Fibroblast of skin of scalp (primary cell): ENCODE measurements at regions not wholly inside any gene's neighbourhood (a gene's known extent, or its start where the extent isn't known, plus 50 kb on each side); places are given as distances from the start of the nearest gene placed in this dataset.
A peak's percentile ranks its signal among the peaks of the same experiment; 100 is the strongest.

Experiments
- DNase-seq: peaks from one replicate; pipeline ENCODE4 v3.0.0-alpha.2; 2013

DNA sequence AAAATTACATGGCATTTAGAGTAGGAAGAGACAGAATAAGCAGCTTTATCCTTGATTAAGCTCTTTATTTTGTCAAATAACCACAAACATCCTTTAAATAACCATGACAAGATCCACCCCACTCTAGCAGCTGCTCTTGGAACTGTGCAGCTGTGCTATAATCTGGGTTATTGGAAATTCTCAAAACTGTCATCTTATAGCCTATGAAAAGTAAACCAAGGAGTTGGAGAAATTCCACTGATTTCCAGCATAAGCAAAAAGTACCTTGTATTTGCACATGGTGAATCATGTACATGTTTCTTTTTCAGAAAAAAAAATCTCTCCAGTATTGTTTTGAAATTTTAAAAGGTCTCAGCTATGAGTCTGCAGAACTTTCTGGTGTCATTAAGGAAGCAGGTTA is 88.8 kb upstream of the ABI3BP start:
- DNase-seq, result no peak

DNA sequence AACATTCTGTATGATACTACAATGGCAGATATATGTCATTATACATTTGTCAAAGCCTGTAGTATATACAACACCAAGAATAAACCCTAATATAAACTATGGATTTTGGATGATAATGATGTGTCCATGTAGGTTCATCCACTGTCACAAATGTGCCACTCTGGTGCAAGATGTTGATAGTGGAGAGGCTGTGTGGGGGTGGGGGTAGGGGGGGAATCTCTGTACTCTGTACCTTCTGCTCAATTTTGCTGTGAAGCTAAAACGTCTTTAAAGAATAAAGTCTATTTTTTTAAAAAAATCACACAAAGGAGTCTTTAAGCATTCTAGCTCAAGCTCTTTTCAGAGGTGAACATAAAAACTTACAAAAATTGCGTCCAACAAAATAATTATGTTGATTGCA is 88.2 kb upstream of the ABI3BP start:
- no peak for DNase-seq

DNA sequence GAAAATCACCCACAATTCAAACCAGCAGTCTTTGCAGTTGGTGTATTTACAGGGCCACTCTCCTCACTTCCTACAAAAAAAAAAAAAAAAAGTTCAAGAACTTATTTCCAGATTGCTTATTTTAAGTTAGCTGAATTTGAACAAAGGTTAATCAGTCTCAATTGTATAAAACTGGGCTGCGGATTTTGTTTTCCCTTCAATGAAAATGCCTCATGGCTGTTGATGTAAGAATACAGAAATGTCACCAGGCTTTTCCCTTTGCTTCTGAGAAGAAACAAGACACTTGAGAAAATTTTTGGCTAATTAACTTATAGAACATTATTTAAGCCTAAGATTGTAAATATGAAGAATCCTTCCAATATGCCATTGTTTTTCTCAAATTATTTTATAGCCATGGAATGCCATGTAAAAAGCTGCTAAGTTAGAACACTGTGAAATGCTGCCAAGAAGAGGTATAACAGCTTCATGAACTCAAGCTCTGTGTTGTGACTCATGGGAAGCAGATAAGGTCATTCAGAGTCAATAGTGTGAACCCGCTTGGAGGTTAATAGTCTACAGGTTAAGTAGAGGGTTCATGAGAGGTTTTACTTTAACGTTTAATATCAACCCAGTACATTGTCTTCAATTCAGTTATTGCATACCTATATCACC is 84.3 kb upstream of the ABI3BP start:
- peak; percentile 42 for DNase-seq

DNA sequence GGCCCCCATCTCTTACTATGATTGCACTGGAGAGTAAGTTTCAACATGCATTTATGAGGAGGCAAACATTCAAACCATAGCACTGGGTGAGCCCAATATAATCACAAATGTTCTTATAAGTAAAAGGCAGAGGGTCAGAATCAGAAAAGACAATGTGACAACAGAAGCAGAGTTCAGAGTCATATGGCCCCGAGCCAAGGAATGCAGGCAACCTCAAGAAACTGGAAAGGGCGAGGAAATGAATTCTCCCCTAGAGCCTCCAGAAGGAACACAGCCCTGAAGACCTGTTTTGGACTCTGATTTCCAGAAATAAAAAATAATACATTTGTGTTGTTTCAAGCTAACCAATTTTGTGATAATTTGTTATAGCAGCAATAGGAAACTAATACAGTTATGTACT is 81.3 kb upstream of the ABI3BP start:
- DNase-seq, result peak; percentile 31

DNA sequence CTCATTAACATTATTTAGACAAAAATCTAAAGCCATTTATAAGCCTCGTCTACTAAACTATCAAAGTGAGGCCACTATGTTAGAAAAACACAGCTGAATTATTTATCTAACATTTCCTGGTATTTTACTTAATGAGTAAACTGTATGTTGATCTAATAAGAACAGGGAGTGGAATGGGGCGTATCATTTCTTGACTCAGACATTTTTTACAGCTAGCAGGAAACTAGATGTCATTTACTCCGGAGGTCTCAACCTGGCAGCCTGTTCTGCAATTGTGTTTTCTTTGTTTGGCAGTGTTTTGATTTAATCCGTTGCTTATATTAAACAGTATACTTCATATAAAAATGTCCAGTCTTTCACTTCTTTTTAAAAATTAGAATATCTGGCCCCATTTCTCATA is 79.1 kb upstream of the ABI3BP start:
- no peak for DNase-seq

DNA sequence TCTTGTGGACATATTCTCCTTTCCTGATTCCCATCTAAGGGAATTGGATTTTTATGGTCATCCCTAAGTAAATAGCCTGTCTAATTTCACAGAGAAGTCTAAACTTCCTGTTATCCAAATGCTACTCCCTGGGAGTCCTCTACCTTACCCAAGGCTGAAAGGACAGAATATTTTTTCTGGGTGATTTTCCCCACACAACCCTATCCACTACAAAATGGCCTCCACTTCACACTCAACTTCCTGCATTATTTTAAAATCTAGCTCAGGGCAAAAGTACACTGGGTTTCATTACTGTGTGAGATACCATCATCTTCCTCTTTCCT is 77.5 kb upstream of the ABI3BP start:
- DNase-seq, result no peak

DNA sequence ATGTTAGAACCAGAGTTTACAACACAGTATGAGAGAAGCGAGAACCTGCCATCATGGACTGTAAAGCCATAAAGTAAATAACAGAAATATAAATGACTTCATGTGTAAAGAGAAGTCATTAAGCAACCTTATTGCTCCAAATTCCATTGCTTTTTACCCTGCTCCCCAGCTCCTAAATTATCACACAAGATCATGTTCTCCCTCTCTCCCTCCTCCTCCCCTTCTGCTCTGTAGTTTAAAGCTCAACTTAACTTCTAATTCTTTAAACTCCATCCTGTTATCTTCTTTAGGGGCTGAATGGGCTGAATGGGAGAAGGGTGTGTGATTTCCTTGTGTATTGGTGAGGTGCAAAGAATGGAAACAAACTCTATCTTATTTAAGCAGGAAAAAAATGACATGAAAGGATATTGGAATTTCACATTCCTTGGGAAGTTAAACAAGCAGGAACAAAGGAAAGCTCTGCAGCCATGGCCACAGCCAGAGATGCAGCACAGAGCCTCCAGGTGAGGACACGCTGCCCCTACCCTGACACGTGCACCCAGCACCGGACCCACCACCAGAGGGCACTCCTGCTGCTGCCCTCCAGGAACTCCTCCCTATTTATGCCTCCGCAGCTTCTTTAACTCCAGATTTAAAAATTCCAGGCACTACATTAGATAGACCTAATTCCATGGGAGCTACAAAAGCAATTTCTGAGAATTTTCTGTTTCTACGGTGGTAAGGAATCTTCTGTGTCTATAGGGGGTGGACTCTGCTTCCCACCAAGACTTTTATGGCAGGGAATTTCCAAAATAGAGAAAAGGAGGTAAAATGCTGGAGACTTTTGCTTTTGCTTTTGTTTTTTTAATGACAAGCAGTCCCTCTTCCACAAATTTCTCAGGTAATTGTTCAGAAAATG is 76.9 kb upstream of the ABI3BP start:
- DNase-seq, result no peak

DNA sequence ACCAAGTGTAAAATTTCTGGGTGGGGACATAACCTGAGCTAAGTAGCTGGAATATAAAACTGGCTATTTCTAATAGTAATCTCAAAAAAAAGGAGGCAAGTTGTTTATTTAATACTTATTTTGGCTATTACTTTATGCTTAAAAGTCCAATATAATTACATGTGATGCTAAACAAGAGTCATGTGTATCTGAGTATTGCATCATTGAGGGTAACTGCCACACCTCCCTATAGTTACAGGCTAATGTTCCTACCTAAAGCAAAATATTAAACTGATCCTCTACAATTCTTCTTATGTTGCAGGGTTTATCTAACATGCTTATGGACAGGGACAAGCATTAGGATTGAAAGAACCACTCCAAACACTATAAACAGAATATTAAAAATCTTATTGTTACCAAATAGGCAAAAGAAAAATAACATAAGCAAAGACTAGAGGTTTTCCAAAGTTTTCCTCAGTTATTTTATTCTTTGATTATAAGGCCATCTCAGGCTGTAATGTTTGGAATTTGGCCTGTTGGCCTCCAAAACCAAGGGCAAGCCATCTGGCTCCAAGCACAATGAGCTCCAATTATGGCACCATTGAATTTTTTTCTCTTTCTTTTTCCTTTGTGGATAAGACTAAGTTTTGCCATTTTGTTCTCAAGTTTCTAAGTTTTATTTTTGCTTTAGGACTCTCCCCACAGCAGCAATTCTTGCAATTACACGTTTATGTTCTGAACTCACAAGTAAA is 75.8 kb upstream of the ABI3BP start:
- no peak for DNase-seq

DNA sequence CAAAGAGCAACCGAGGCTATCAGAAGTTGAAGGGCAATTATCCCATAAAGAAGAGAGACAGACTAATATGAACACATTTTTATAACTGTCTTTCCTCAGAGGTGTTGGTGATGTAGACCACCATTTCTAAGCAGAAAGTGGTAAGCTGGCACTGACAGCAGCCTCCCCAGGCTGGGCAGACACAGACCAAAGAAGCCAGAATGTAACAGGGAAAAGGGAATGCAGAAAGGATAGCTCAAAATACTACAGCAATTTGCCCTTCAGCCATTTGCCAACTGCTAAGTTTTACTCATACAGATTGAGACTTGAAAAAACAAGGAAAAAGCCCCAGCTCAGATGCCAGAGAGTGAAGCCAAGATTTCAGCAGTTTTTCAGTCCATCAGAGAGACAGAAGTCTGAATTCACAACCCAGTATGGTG is 73.5 kb upstream of the ABI3BP start:
- peak; percentile 64 for DNase-seq

DNA sequence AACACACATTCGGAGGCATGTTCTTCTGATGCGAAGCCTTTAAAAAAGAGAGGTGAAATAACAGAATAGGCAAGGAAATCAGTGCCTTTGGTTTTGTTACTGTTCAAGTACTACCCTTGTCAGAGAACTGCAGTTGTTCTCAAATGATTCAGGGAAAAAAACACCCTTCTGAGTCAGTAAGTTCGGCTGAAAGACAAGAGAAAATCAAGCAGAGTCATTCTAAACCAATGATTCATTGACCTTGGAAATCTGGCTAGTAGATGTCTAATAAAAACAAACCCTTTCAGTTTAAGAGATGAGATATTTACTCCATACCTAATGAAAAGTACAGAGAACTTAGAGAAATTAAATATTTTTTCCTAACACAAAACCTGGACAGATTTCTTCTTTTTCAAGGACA is 72.7 kb upstream of the ABI3BP start:
- DNase-seq, result peak; percentile 92

DNA sequence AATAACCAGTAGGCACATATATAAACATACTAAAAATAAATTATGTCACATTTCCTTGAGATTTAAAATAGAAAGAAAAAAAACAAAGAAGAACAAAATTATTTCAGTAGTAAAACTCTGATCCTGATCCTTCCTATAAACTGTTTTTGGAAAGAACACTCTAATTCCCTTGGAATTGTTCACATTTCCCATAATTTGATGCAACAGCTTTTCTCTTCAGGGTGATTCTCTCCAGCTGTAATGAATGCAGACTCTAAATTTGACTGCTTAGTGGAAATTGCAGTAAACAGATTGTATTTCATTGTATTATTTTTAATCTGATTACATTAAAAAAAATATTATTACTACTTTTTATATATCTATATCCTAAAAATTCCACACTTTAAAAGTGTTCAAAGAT is 70.2 kb upstream of the ABI3BP start:
- no peak for DNase-seq

DNA sequence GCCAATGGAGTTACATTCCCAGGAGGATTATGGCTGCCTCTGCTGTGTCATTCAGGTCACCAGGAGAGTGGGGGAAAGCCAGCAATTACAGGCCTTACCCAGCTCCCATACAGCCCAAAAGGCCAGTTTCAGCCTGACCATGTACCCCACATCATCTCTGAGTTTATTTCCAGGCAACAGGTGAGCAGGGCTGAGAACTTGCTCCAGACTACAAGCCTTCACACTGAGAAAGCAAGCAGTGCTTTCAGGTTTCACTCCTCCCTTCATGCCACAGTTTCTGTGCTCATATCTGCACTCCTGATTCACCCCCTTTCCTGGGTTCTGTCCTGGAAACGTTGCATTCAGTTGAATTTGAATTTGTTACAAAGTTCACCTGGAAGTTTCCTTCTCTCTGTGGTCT is 68.1 kb upstream of the ABI3BP start:
- no peak for DNase-seq

DNA sequence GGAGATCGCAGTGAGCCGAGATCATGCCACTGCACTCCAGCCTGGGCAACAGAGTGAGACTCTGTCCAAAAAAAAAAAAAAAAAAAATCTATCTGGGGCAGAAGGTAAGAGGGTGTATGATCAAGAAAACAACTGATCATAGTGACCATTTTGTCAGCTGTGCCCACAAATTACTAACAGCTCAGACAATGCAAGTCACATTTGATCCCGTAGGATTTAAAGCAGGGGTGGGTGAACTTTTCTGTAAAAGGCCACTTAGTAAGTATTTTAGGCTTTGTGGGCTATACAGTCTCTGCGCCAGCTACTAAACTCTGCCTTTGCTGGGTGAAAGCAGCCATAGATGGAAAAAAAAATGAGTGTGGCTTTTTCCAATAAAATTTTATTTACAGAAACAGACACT is 57.6 kb upstream of the ABI3BP start:
- no peak for DNase-seq

DNA sequence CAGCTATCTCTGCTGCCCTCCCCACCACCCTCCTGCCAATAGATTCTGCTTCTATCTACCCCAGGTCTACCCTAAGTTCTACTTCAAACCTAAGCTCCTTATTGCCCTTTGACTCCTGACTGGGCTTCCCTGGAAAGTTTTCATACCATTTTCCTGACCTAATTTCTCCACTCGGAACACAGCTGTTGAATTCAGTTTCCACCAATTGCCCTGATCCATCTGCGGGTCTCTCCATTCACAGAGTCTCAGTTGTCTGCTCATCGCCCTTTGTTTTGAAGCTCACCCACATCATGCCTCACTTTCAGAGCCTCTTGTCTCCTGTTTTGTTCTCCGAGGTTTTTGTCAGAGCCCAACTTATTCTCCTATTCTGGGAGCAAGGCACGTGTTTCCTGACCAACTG is 56.8 kb upstream of the ABI3BP start:
- no peak for DNase-seq

DNA sequence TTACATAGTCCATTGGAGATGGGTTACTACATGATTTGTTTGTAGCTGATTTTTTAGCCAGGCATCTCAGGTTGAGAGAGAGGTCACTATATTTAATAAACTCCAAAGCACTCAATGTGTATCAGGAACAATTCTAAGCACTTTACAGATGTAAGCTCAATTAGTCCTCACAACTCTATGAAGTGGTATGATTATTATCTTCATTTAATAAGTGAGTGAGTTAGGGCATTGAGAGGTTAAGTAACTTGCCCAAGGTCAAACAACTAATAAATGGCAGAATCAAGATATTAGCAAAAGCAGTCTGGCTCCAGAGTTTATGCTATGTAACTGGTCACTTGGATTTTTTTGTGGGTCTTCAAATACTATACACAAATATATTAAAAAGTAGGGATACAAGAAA is 56.3 kb upstream of the ABI3BP start:
- DNase-seq, result no peak

DNA sequence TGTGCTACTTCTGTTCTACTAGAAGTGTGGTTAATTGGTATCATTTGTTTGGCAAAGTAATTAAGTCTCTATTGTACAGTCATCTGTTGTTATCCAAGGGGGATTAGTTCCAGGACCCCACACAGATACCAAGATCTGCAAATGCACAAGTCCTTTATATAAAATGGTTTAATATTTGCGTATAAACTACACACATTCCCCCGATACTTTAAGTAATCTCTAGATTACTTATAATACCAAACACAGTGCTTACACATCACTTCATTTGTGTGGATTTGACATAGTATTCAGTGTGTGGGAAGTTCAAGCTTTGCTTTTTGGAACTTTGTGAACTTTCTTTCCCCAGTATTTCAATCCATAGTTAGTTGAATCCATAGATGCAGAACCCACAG is 50.5 kb upstream of the ABI3BP start:
- no peak for DNase-seq

DNA sequence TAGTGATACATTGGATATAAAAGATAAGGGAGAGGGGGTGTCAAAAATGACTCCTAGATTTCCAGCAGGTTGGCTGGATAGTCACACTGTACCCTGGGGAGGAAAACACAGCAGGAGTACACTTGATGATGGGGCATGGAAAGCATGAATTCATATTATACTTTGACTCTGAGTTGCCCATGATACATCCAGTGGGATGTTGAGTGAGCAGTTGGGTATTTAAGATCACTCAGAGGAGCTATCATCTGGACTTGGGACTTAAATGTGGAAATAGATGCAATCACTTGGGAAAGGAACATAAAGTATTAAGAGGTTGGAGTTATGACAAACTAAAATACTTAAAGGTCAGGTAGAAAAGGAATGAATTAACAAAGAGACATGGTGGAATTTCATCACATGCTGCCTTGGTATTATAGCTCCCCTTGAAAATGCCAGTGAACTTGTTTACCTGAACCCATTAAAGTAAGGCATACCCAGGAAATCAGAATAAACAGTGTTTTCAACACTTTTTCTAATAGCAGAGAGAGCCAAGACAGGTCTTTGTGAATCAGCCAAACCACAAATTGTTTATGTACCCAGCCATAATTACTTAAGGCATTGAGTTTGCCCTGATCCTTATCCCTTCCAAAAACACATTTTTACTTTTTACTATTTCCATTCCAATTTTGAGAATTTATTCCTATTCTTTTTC is 49.9 kb upstream of the ABI3BP start:
- peak; percentile 51 for DNase-seq
